ENCODE measurements at regions not wholly inside any gene's neighbourhood (a gene's known extent, or its start where the extent isn't known, plus 50 kb on each side); places are given as distances from the start of the nearest gene placed in this dataset.

- no peaks in the 10 kb centered on the region for H3K36me3 Mint-ChIP-seq
- TF ChIP-seq CTCF (IDR thresholded peaks at IDR 0.05; ENCODE audit: unreplicated experiment) = no peak
- H3K4me1 Mint-ChIP-seq = no peaks in the 10 kb centered on the region
- DNase-seq (ENCODE audit: low spot score in 2 of 2, unreplicated experiment in 2 of 2) = no peak
- H3K9me3 Mint-ChIP-seq = no peaks in the 10 kb centered on the region
- no peak overlapping the region for H3K4me3 Mint-ChIP-seq
- H3K27me3 Mint-ChIP-seq (ENCODE audit: low read depth) = no peaks in the 10 kb centered on the region
- no peak overlapping the region for H3K27ac Mint-ChIP-seq
Measured at GRCh38 chr22:40120848-40121247, 56.9 kb upstream of the TNRC6B start.

GRCh38 chr22:40121461-40121860 lies 56.3 kb upstream of the TNRC6B start:
- no peak for DNase-seq (ENCODE audit: low spot score in 2 of 2, unreplicated experiment in 2 of 2)
- no peaks in the 10 kb centered on the region for H3K27me3 Mint-ChIP-seq (ENCODE audit: low read depth)
- H3K27ac Mint-ChIP-seq = no peak overlapping the region
- no peaks in the 10 kb centered on the region for H3K4me1 Mint-ChIP-seq
- no peaks in the 10 kb centered on the region for H3K9me3 Mint-ChIP-seq
- H3K36me3 Mint-ChIP-seq = no peaks in the 10 kb centered on the region
- TF ChIP-seq CTCF (IDR thresholded peaks at IDR 0.05; ENCODE audit: unreplicated experiment) = no peak
- no peak overlapping the region for H3K4me3 Mint-ChIP-seq

- Mint-ChIP-seq H3K36me3 (no peaks in the 10 kb centered on the region), H3K9me3 (no peaks in the 10 kb centered on the region), H3K27me3 (ENCODE audit: low read depth) (no peaks in the 10 kb centered on the region), H3K4me1 (no peaks in the 10 kb centered on the region), H3K4me3 (no peak overlapping the region), H3K27ac (no peak overlapping the region)
- no peak for DNase-seq (ENCODE audit: low spot score in 2 of 2, unreplicated experiment in 2 of 2)
- TF ChIP-seq CTCF (IDR thresholded peaks at IDR 0.05; ENCODE audit: unreplicated experiment) = no peak
Measured at GRCh38 chr22:40122792-40123191, 54.9 kb upstream of the TNRC6B start.

GRCh38 chr22:40123387-40123786 lies 54.3 kb upstream of the TNRC6B start:
- TF ChIP-seq CTCF (IDR thresholded peaks at IDR 0.05; ENCODE audit: unreplicated experiment) = no peak
- peaks cover 2% of the 10 kb centered on the region for H3K36me3 Mint-ChIP-seq

More at GRCh38 chr22:40123387-40123786, 54.3 kb upstream of the TNRC6B start:
- no peaks in the 10 kb centered on the region for H3K27me3 Mint-ChIP-seq (ENCODE audit: low read depth)
- no peak for DNase-seq (ENCODE audit: low spot score in 2 of 2, unreplicated experiment in 2 of 2)
- no peak overlapping the region for H3K27ac Mint-ChIP-seq
- no peaks in the 10 kb centered on the region for H3K9me3 Mint-ChIP-seq
- no peaks in the 10 kb centered on the region for H3K4me1 Mint-ChIP-seq
- no peak overlapping the region for H3K4me3 Mint-ChIP-seq
